GM21526 (cell line): ENCODE measurements at regions not wholly inside any gene's neighbourhood (a gene's known extent, or its start where the extent isn't known, plus 50 kb on each side); places are given as distances from the start of the nearest gene placed in this dataset.

Experiments used
- ATAC-seq: cut with Tn5 transposase; IDR thresholded peaks from one replicate; pipeline ENCODE4 v1.9.1; 2021; ENCODE audit warnings: moderate library complexity; ENCODE audit not compliant: unreplicated experiment, low FRiP score

DNA sequence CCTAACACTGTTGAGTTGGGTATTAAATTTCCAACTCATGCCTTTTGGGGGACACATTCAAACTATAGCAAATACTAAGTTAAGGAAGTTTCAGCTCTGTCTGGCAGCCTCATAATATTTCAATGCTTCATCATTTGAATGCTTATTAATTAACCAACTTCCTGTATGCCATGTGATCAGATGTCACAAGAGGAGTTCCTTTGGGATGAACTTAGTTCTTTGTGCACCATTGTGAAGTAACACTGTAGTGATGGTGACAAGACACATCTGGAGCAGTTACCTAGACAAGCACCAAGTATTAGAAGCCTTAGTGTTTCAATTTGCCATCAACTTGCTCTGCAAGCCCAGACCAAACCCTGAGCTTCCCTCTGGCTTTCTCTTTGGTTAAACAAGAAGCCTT lies 90.7 kb upstream of the IL12B start:
- no peak for ATAC-seq

- no peak for ATAC-seq
These were observed 92.1 kb upstream of the IL12B start for GRCh38 chr5:159422361-159422760.

DNA sequence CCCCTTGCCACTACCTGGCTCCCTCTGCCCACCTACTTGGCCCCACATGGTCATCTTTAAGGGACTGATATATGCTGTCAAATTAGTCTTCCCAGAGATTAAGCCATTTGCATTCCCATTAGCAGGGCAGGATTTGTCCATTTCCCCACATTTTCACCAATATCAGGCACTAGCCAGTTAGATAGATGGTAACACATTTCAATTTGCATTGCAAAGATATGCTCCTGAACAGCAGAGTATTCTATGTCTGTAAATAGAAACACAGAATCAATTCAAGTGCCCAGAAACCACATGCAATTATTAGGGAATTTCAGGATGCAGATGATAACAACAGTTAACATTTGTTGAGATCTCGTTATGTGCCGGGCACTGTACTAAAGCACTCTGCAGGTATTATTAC lies 92.6 kb upstream of the IL12B start:
- ATAC-seq = no peak

GRCh38 chr5:159424123-159424522 lies 93.8 kb upstream of the IL12B start:
- ATAC-seq = no peak

- no peak for ATAC-seq
These were observed 96.4 kb upstream of the IL12B start for GRCh38 chr5:159426694-159427093.

GRCh38 chr5:159427180-159428012 lies 97.1 kb upstream of the IL12B start:
- ATAC-seq = peak; percentile 56

DNA sequence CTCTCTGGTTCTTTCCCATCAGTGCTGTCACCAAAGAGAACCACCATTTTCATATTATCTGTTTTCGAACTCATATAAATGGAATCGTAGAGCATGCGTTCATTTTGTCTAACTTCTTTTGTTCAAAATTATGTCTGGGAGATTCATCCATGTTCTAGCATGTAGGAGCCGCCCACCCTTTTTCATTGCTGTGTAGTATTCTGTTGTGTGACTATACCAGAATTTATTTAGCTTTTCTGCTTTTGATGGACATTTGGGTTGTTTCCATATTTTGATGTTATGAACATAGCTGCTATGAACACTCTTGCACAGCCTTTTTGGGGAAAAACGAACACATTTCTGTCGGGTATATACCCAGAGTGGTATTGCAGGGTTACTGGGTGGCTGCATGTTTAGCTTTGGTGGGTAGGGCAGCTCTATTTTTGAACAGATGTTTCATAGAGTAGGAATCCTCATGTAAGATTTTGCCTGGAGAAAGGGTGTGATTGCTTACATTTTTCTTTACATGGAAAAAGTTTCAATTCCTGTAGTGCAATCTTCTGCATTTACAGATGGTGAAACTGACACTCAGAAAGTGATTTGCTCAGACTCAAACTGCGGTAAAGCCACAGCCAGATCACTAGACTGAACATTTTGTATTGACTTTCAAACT lies 100.2 kb upstream of the IL12B start:
- no peak for ATAC-seq

GRCh38 chr5:159435855-159436254 lies 105.6 kb upstream of the IL12B start:
- no peak for ATAC-seq

DNA sequence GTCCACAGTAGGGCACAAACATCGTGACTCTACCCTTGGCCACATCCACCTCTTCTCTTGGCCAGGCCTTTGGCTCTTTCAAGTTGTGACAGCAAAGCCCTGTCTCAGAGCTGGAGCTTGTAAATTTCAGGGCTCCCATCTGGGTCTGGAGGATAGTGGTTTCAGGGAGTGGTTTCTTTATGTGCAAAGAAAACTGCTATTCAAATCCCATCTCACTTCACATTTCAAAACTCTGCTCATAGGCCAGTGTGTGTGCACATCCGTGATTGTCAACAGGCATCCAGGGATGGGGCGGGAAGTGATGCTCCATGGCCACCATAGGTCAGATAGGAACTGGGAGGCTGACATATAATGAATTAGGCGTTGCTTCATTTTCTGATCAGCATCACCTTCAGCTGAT lies 107.8 kb upstream of the IL12B start:
- no peak for ATAC-seq

- no peak for ATAC-seq
These were observed 108.7 kb upstream of the IL12B start for GRCh38 chr5:159439002-159439401.

- ATAC-seq = peak; percentile 70
These were observed 109.9 kb upstream of the IL12B start for GRCh38 chr5:159440235-159440634.

GRCh38 chr5:159440968-159441367 lies 110.7 kb upstream of the IL12B start:
- no peak for ATAC-seq

- no peak for ATAC-seq
These were observed 111.2 kb upstream of the IL12B start for GRCh38 chr5:159441441-159441840.

DNA sequence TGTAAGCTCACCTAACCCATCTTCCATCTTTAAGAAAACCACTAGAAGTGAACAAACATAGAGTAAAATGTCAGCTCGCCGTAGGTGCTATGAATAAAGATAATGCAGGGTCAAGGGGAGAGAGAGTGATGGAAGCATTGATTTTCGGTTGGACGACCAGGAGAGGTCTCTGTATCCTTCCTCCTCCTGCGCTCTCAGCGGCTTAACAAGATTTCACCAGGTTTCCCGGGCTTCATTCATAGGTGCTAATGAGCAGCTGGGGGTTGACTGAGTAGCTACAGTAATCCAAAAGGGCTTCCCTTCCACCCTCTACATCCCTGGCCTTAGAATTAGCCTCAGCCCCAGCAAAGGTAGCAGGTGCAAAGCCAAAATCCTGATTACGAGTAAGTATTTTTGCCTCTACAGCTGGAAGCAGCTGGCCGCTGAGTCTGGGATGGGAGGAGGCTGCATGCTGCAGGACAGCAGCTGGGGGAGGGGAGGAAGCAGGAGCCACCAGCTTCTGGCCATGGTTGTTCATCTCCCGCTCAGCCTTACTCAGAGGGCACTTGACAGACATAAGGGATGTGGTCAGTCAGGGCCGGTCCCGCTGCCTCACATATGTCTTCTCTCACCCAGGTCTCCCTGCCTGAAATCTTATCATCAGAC lies 112.0 kb upstream of the IL12B start:
- ATAC-seq = no peak

- ATAC-seq = no peak
These were observed 114.3 kb upstream of the IL12B start for GRCh38 chr5:159444441-159445082.

DNA sequence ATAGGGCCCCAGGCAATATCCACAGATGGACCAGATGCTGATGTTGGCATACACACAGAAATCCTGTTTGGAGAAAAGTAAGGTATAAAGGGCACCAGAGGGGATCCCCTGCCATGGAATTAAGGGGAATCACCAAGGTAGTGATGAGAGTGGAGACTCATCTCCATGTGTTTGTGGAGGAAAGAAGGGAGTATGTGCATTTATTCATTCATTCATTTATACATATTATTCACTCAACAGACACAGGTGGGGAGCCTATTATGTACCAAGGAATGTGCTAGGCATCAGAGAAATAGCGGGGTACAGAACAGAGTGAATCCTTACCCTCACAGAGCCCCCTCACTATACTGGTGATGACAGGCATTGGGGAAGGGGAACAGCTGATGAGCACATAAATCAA lies 116.8 kb upstream of the IL12B start:
- ATAC-seq = no peak

DNA sequence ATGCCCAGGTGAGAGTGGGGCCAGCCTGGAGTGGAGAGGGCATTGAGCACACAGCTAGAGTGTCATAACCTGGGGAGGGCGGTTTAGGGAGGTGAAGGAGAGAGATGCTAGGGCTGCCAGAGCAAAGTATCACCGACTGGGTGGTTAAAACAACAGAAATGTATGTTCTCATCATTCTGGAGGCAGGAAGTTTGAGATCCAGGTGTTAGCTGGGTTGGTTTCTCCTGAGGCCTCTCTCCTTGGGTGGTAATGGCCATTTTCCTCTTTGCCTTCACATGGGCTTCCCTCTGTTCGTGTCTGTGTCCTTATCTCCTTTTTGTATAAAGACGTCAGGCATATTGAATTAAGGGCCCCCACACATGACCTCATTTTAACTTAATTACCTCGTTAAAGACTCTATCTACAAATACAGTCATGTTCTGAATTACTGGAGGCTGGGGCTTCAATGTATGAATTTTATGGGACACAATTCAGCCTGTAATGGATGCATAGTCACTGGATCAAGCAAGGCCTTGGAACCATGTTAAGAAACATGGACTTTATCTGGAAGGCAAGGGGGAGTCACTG lies 118.6 kb upstream of the IL12B start:
- no peak for ATAC-seq

- ATAC-seq = no peak
These were observed 119.6 kb upstream of the IL12B start for GRCh38 chr5:159449925-159450324.

GRCh38 chr5:159450417-159450816 lies 120.1 kb upstream of the IL12B start:
- no peak for ATAC-seq

DNA sequence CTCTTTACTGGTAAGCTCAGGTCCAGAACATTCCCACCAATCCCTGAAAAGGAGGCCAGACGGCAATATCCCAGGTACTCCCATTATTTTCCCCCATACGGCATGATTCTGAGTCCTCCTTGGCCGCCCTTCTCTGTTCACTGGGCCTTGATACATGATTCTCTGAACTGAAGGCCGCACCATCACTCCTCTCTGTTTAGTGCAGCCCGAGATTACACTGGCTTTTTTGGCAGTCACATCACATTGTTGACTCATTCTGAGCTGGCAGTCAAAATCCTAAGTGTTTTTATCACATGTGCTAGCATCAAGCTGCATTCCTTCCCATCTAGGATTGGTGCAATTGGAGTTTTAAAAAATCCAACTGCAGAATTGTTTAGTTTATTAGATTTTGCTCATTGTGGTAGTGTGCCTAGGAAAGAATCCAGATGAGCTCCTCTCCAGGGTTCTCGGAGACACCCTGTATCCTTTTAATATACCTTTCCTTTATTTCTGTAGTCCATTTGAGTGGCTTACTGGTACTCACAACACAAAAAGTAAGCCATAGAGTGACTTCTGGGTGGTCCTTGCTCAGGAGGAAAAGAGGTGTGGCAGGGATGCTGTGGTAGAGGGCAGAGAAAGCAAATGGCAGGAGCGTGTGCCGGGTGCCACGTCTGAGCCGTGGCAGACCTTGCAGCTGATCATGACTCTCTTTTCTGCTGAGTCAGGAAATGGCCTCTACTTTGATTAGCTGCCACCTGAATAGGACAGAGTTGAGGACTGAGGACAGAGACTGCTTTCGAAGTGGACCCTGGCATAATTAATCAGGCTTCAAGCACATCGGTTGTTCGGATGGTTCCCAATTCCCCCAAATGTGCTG lies 121.1 kb upstream of the IL12B start:
- no peak for ATAC-seq
